ENCODE measurements at regions not wholly inside any gene's neighbourhood (a gene's known extent, or its start where the extent isn't known, plus 50 kb on each side); places are given as distances from the start of the nearest gene placed in this dataset.

- TF ChIP-seq CTCF (IDR thresholded peaks at IDR 0.05; ENCODE audit: insufficient read depth, low read length), result no peak
- no peak for TF ChIP-seq REST (IDR thresholded peaks at IDR 0.05; ENCODE audit: insufficient replicate concordance, low read depth)
- no peak for TF ChIP-seq POLR2AphosphoS5 (IDR thresholded peaks at IDR 0.05; ENCODE audit: low read depth)
- TF ChIP-seq GABPA (IDR thresholded peaks at IDR 0.05; ENCODE audit: low read depth), result no peak
- TF ChIP-seq SPI1 (IDR thresholded peaks at IDR 0.05; ENCODE audit: borderline replicate concordance, low read depth), result no peak
Observed at GRCh38 chr20:40551125-40551530, 137.9 kb downstream of the MAFB start.
